Stimulated activated CD8-positive, alpha-beta memory T cell treated with anti-CD3 and anti-CD28 coated beads, Interleukin-12 subunit alpha, Interleukin-12 subunit beta, amount 100 ng/mL, for 4 hours (primary cell): ENCODE measurements at regions not wholly inside any gene's neighbourhood (a gene's known extent, or its start where the extent isn't known, plus 50 kb on each side); places are given as distances from the start of the nearest gene placed in this dataset.
"Not testable (repeated sequence)": the region's sequence is repeated elsewhere in the genome, so short reads cannot be mapped to it uniquely, and the experiment has no call there.

Source experiments
- DNase-seq: peaks from one replicate; pipeline ENCODE4 v3.0.0-alpha.2; 2020; ENCODE audit warnings: low read depth

- DNase-seq: no peak
Measured at GRCh38 chr7:106345421-106346166, 60.8 kb upstream of the NAMPT start.

GRCh38 chr7:106344861-106345260 lies 60.1 kb upstream of the NAMPT start:
- no peak for DNase-seq

GRCh38 chr7:106344211-106344610 lies 59.4 kb upstream of the NAMPT start:
- no peak for DNase-seq

DNA sequence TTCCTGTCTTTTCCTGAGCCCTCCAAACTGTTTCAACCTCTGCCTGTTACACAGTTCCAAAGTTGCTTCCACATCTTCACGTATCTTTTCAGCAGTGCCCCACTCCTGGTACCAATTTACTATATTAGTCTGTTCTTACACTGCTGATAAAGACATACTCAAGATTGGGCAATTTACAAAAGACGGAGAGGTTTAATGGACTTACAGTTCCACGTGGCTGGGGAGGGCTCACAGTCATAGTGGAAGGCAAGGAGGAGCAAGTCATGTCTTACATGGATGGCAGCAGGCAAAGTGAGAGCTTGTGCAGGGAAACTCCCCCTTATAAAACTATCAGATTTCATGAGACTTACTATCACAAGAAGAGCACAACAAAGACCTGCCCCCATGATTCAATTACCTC lies 57.3 kb upstream of the NAMPT start:
- not testable (repeated sequence) for DNase-seq

DNA sequence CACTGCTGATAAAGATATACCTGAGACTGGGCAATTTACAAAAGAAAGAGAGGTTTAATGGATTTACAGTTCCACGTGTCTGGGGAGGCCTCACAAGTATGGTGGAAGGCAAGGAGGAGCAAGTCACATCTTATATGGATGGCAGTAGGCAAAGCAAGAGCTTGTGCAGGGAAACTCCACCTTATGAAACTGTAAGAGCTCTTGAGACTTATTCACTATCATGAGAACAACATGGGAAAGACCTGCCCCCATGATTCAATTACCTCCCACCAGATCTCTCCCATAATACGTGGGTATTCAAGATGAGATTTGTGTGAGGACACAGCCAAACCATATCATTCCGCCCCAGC lies 55.4 kb upstream of the NAMPT start:
- DNase-seq: not testable (repeated sequence)

DNA sequence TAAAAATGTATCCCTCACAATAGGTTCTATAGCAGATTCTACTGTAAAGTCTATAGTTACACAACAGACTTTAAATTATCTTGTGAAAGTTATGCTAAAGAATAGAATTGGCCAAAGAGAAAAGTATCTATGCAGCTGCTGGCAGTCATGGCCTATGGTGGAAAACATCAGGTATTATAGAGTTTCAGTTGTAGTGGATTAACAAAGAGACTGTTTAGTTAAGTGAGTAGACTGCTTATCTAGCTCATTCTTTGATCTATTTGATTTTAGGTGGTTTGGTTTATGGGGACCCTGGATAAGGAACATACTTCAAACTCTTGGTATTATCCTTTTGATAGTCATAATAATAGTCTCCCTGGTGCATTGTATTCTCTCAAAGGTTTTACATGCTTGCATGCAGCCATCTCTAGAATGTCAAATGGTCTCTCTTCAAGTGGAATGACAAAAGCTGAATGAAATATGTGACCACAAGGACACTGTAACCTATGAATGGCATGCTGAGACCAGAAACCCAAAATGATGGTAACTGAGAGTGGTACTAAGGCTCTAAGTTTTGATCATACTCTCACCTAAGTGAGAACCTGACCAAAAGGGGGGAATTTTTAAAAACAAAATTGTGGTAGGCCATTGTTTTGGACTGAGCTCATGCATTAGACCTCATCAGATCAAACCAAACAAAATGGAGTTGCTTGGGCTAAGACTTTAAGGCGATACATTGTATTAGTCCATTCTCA lies 54.9 kb upstream of the NAMPT start:
- no peak for DNase-seq

DNA sequence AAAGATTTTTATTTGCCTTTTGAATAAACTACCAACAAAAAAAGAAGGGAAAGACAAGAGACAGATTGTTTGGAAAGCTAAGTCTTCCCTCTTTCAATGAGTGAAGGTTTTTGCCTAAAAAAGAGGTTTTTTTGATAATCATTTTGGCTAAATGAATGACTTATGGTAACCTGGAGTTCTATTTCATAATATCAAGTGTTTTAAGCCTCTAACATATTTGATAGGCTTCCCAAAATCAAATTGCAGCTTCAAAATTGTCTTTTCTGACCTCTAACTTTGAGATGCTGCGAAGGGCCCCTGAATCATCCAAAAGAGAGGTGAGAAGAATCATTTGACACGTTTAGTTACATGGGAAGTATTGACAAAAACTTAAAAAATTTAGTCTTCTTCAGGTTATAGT lies 53.0 kb upstream of the NAMPT start:
- DNase-seq: no peak

DNA sequence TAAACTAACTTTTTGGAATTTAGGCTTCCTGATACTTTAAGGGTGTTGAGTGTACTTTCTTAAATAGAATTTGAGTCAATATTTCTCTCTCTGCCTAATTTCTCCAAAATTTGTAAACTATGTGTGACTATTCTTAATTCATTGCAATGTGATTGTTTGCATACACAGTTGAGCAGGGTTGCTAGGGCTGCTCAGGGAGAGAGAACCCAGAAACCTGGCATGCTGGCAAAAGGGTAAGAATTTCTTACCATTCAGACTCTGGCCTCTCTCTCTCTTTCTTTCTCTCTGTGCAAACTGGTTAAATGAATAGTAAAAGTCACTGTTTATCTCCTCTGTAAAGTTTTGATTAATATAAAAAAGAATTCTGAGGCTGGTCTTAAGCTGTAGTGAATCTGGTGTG lies 51.0 kb upstream of the NAMPT start:
- DNase-seq: no peak
